ENCODE measurements at regions not wholly inside any gene's neighbourhood (a gene's known extent, or its start where the extent isn't known, plus 50 kb on each side); places are given as distances from the start of the nearest gene placed in this dataset.

DNA sequence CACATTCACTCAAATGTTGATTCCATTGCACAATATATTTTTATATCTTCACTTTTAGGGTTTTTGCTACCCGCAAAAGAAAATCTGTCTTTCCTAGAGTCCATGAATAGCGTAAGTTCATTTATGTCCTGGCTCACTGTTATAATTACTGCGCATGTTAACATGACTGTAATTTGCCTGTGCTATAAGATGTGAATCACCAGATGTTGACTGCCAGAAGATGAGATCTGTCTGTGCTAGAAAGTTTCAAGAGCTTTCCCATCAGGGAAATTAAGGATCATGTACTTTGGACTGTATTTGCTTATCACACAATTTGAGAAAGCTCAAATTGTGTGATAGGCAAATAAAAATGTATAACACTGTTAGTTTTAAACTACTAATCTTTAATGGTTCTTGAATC lies 322.5 kb downstream of the CHL1 start:
- Histone ChIP-seq H3K9me2 (replicated peaks; ENCODE audit: low read depth, low read length) (no peaks in the 10 kb centered on the region), H4K20me1 (ENCODE audit: insufficient read depth, low read length, poor library complexity, severe bottlenecking) (no peaks in the 10 kb centered on the region), H3K36me3 (ENCODE audit: insufficient read depth, low read length) (no peaks in the 10 kb centered on the region), H3K27me3 (ENCODE audit: insufficient read depth, low read length, poor library complexity, severe bottlenecking) (no peaks in the 10 kb centered on the region), H3K4me2 (ENCODE audit: low read depth, low read length, poor library complexity, severe bottlenecking) (no peak overlapping the region), H3F3A (ENCODE audit: low read depth) (no peaks in the 10 kb centered on the region), H2AFZ (ENCODE audit: low read length) (no peak overlapping the region), H3K4me1 (ENCODE audit: insufficient read depth, low read length, poor library complexity, severe bottlenecking) (no peaks in the 10 kb centered on the region), H3K79me2 (ENCODE audit: insufficient read depth, low read length) (no peaks in the 10 kb centered on the region), H3K4me3 (ENCODE audit: low read length, poor library complexity, severe bottlenecking) (no peak overlapping the region), H3K9me3 (ENCODE audit: insufficient read depth, low read depth, low read length) (peaks cover 6% of the 10 kb centered on the region; the same call in 1 of the 2 replicates), H3K9ac (ENCODE audit: low read depth, low read length, poor library complexity, severe bottlenecking) (no peak overlapping the region)
- no peak for TF ChIP-seq EZH2phosphoT487 (IDR thresholded peaks at IDR 0.05; ENCODE audit: borderline replicate concordance)
- TF ChIP-seq, protein P1, sequence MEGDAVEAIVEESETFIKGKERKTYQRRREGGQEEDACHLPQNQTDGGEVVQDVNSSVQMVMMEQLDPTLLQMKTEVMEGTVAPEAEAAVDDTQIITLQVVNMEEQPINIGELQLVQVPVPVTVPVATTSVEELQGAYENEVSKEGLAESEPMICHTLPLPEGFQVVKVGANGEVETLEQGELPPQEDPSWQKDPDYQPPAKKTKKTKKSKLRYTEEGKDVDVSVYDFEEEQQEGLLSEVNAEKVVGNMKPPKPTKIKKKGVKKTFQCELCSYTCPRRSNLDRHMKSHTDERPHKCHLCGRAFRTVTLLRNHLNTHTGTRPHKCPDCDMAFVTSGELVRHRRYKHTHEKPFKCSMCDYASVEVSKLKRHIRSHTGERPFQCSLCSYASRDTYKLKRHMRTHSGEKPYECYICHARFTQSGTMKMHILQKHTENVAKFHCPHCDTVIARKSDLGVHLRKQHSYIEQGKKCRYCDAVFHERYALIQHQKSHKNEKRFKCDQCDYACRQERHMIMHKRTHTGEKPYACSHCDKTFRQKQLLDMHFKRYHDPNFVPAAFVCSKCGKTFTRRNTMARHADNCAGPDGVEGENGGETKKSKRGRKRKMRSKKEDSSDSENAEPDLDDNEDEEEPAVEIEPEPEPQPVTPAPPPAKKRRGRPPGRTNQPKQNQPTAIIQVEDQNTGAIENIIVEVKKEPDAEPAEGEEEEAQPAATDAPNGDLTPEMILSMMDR (conservative IDR thresholded peaks at IDR 0.05; ENCODE audit: low read length): no peak

DNA sequence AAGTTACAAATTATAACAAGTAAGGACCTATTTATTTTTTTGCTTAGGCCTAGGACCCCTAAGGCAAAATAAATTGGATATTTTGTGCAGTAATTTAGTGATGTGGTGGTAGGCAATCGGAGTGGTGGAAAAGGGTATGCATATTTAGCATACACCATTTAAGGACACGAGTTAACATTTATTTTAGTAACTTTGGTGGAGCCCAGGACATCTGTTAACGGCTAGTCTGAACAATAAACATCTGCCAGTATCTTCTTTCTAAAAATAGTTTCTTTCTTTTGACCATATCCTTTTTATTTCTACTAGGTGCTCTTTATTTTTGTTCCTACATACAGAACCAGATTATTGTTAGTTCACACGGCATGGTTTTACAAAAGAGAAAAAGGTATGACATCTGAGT lies 326.3 kb downstream of the CHL1 start:
- no peak overlapping the region for H2AFZ ChIP-seq (ENCODE audit: low read length)

DNA sequence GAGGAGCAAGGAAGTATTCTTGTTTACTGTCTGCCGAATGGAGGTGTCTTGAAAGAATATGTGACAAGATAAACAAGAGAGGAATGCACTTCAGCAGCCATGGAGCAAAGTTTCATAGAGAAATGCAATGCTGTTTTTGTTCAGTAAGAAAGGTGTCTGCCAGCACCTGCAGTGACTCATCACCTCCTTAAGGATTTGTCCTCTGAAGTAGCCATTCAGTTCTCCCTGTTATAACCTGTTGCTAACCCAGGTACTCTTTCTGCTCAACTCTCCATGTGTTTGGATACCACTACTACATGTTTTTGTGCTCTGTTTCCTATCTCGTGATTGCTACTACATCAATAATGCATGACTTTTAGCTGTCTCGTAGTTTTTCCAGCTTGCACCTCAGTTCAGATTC lies 328.9 kb downstream of the CHL1 start:
- Histone ChIP-seq H3K9me3 (ENCODE audit: insufficient read depth, low read depth, low read length) (no peaks in the 10 kb centered on the region; the same call in 1 of the 2 replicates), H2AFZ (ENCODE audit: low read length) (no peak overlapping the region), H3K4me3 (ENCODE audit: low read length, poor library complexity, severe bottlenecking) (no peak overlapping the region), H3K4me1 (ENCODE audit: insufficient read depth, low read length, poor library complexity, severe bottlenecking) (no peaks in the 10 kb centered on the region), H3K36me3 (ENCODE audit: insufficient read depth, low read length) (no peaks in the 10 kb centered on the region), H3F3A (ENCODE audit: low read depth) (no peaks in the 10 kb centered on the region), H3K9me2 (replicated peaks; ENCODE audit: low read depth, low read length) (no peaks in the 10 kb centered on the region), H3K4me2 (ENCODE audit: low read depth, low read length, poor library complexity, severe bottlenecking) (no peak overlapping the region), H4K20me1 (ENCODE audit: insufficient read depth, low read length, poor library complexity, severe bottlenecking) (no peaks in the 10 kb centered on the region), H3K27me3 (ENCODE audit: insufficient read depth, low read length, poor library complexity, severe bottlenecking) (no peaks in the 10 kb centered on the region), H3K9ac (ENCODE audit: low read depth, low read length, poor library complexity, severe bottlenecking) (no peak overlapping the region), H3K79me2 (ENCODE audit: insufficient read depth, low read length) (no peaks in the 10 kb centered on the region)
- TF ChIP-seq, protein P1 (conservative IDR thresholded peaks at IDR 0.05; ENCODE audit: low read length): no peak
- no peak for TF ChIP-seq EZH2phosphoT487 (IDR thresholded peaks at IDR 0.05; ENCODE audit: borderline replicate concordance)

More for the DNA sequence above, 326.3 kb downstream of the CHL1 start:
- Histone ChIP-seq H3F3A (ENCODE audit: low read depth) (no peaks in the 10 kb centered on the region), H3K4me3 (ENCODE audit: low read length, poor library complexity, severe bottlenecking) (no peak overlapping the region), H3K27me3 (ENCODE audit: insufficient read depth, low read length, poor library complexity, severe bottlenecking) (no peaks in the 10 kb centered on the region), H3K9ac (ENCODE audit: low read depth, low read length, poor library complexity, severe bottlenecking) (no peak overlapping the region), H3K4me2 (ENCODE audit: low read depth, low read length, poor library complexity, severe bottlenecking) (no peak overlapping the region), H3K36me3 (ENCODE audit: insufficient read depth, low read length) (no peaks in the 10 kb centered on the region), H4K20me1 (ENCODE audit: insufficient read depth, low read length, poor library complexity, severe bottlenecking) (no peaks in the 10 kb centered on the region), H3K9me3 (ENCODE audit: insufficient read depth, low read depth, low read length) (no peaks in the 10 kb centered on the region; the same call in 1 of the 2 replicates), H3K9me2 (replicated peaks; ENCODE audit: low read depth, low read length) (no peaks in the 10 kb centered on the region), H3K79me2 (ENCODE audit: insufficient read depth, low read length) (no peaks in the 10 kb centered on the region), H3K4me1 (ENCODE audit: insufficient read depth, low read length, poor library complexity, severe bottlenecking) (no peaks in the 10 kb centered on the region)
- no peak for TF ChIP-seq EZH2phosphoT487 (IDR thresholded peaks at IDR 0.05; ENCODE audit: borderline replicate concordance)
- TF ChIP-seq, protein P1 (conservative IDR thresholded peaks at IDR 0.05; ENCODE audit: low read length): no peak

Data from Loucy (cell line).